HCT116 (cell line): ENCODE measurements at regions not wholly inside any gene's neighbourhood (a gene's known extent, or its start where the extent isn't known, plus 50 kb on each side); places are given as distances from the start of the nearest gene placed in this dataset.

ENCODE experiments used
- ATAC-seq: fragments of 200-7000 bp; cut with Tn5 transposase; 2 replicates; pipeline ENCODE4 v1.9.1; 2020; ENCODE audit warnings: mild to moderate bottlenecking, moderate library complexity
- BruUV-seq: library from RNA; stranded (reverse); fragments of 400-500 nt; replicated peaks from 2 replicates; lab custom pipeline; 2021; lab: Mats Ljungman, UMichigan
- CTCF ChIA-PET: fragments of 300-600 bp; sonication (Branson Sonifier 250); formaldehyde crosslinking; loops from one replicate; lab custom pipeline; 2021; ENCODE audit warnings: antibody characterized with exemption; lab: Charles Lee
- POLR2A ChIA-PET: fragments of 300-600, 350-600 bp; sonication (Branson Sonifier 250); formaldehyde crosslinking; loops from one replicate; lab custom pipeline; 2021; ENCODE audit warnings: antibody characterized with exemption; lab: Charles Lee
- RAD21 ChIA-PET, 2 experiments: fragments of 300-600 bp; sonication (Branson Sonifier 250); formaldehyde crosslinking; loops; one replicate each; lab custom pipeline; 2023; ENCODE audit warnings: low total read pairs in 2 of 2; ENCODE audit not compliant: uncharacterized antibody in 2 of 2, unreplicated experiment in 2 of 2, low non-redundant PET in 1 of 2; lab: Charles Lee
- DNase-seq: peaks from one replicate; pipeline ENCODE4 v3.0.0-alpha.2; 2010; ENCODE audit warnings: low read depth, low spot score
- H2AFZ ChIP-seq: fragments of 200-600 bp; shearing (Covaris generic), sonication (generic); 2 replicates; pipeline ENCODE4 v1.6.1; 2017; ENCODE audit warnings: low read depth, mixed run types, mixed read lengths, antibody characterized with exemption, low read length; ENCODE audit not compliant: poor library complexity, severe bottlenecking
- H3K27ac ChIP-seq: 2 replicates; pipeline ENCODE4 v1.5.1; 2012; ENCODE audit warnings: low read depth, low read length
- H3K27me3 ChIP-seq: fragments of 200-600 bp; sonication (generic); 2 replicates; pipeline ENCODE4 v1.6.1; 2016; ENCODE audit warnings: mixed run types, low read length, mixed read lengths; ENCODE audit not compliant: insufficient read depth
- H3K36me3 ChIP-seq, 2 experiments: fragments of 200-500 bp in 1 of 2; fragments of 200-600 bp in 1 of 2; sonication (Bioruptor generic) in 1 of 2; sonication (generic) in 1 of 2; 2 replicates each; pipeline versions ENCODE4 v1.5.1 to v1.6.1; 2014 to 2016; ENCODE audit warnings: low read length in 2 of 2, inconsistent platforms in 1 of 2, mixed read lengths in 1 of 2, mixed run types in 1 of 2; ENCODE audit not compliant: insufficient read depth in 2 of 2, control insufficient read depth in 1 of 2
- H3K4me1 ChIP-seq, 2 experiments: fragments of 200-600 bp in 1 of 2; sonication (generic) in 1 of 2; 2 replicates each; pipeline versions ENCODE4 v1.5.1 to v1.6.1; 2012 to 2017; ENCODE audit warnings: low read length in 2 of 2, inconsistent platforms in 1 of 2, mild to moderate bottlenecking in 1 of 2, mixed read lengths in 1 of 2, mixed run types in 1 of 2, moderate library complexity in 1 of 2; ENCODE audit not compliant: insufficient read depth in 2 of 2, control insufficient read depth in 1 of 2
- H3K4me2 ChIP-seq: fragments of 200-600 bp; sonication (generic); 2 replicates; pipeline ENCODE4 v1.6.1; 2017; ENCODE audit warnings: mixed run types, low read length, mixed read lengths
- H3K4me3 ChIP-seq, 2 experiments: fragments of 200-600 bp in 1 of 2; sonication (generic) in 1 of 2; replicated peaks in 1 of 2; 2 replicates each; pipeline ENCODE4 v1.5.1; 2011 to 2016; ENCODE audit warnings: low read length in 2 of 2, control low read depth in 1 of 2, low read depth in 1 of 2, mild to moderate bottlenecking in 1 of 2, mixed read lengths in 1 of 2, mixed run types in 1 of 2
- H3K79me2 ChIP-seq: fragments of 200-600 bp; sonication (generic); 2 replicates; pipeline ENCODE4 v1.6.1; 2017; ENCODE audit warnings: mild to moderate bottlenecking, mixed run types, low read length, moderate library complexity, mixed read lengths; ENCODE audit not compliant: insufficient read depth
- H3K9ac ChIP-seq: fragments of 200-600 bp; sonication (generic); 2 replicates; pipeline ENCODE4 v1.6.1; 2016; ENCODE audit warnings: low read length, mixed read lengths
- H3K9me2 ChIP-seq: fragments of 200-600 bp; sonication (generic), shearing (Covaris generic); 2 replicates; pipeline ENCODE4 v1.6.1; 2017; ENCODE audit warnings: mixed run types, mild to moderate bottlenecking, moderate library complexity; ENCODE audit not compliant: insufficient read depth
- H3K9me3 ChIP-seq, 2 experiments: fragments of 200-500 bp in 1 of 2; fragments of 200-600 bp in 1 of 2; sonication (Bioruptor generic) in 1 of 2; sonication (generic) in 1 of 2; 2 replicates each; pipeline ENCODE4 v1.6.1; 2014 to 2017; ENCODE audit warnings: low read length in 2 of 2, mixed read lengths in 2 of 2, inconsistent platforms in 1 of 2, low read depth in 1 of 2, mild to moderate bottlenecking in 1 of 2, mixed run types in 1 of 2, moderate library complexity in 1 of 2; ENCODE audit not compliant: control insufficient read depth in 1 of 2, insufficient read depth in 1 of 2
- H4K20me1 ChIP-seq: fragments of 200-600 bp; sonication (generic), shearing (Covaris generic); 2 replicates; pipeline ENCODE4 v1.6.1; 2017; ENCODE audit warnings: mixed run types, mild to moderate bottlenecking, moderate library complexity; ENCODE audit not compliant: insufficient read depth
- EZH2 ChIP-seq: fragments of 200-600 bp; sonication (generic); IDR thresholded peaks from 2 replicates; pipeline ENCODE4 v1.6.1; 2017; ENCODE audit warnings: antibody characterized with exemption, mixed run types
- EZH2phosphoT487 ChIP-seq: fragments of 200-600 bp; IDR thresholded peaks from 2 replicates; pipeline ENCODE4 v1.6.1; 2018; ENCODE audit warnings: antibody characterized with exemption, borderline replicate concordance
- MAX ChIP-seq: IDR thresholded peaks from 2 replicates; pipeline ENCODE4 v1.6.1; 2012
- POLR2A ChIP-seq: IDR thresholded peaks from 2 replicates; pipeline ENCODE4 v1.7.0; 2011; ENCODE audit warnings: borderline replicate concordance; ENCODE audit not compliant: insufficient read depth, insufficient read length; ENCODE audit errors: extremely low read depth
- RAD21 ChIP-seq: IDR thresholded peaks from 2 replicates; pipeline ENCODE4 v1.6.1; 2012; ENCODE audit warnings: low read depth, mild to moderate bottlenecking
- ZFX ChIP-seq: fragments of 450-650 bp; IDR thresholded peaks from 2 replicates; pipeline ENCODE4 v1.6.1; 2017
- intact Hi-C: fragments of 100-400 bp; cut with micrococcal nuclease; formaldehyde crosslinking; loops from 2 replicates; pipeline ENCODE4 v1.10.0; 2022
- TF ChIP-seq, protein P1 (sequence below): IDR thresholded peaks from 2 replicates; pipeline ENCODE4 v1.6.1; 2012
- TF ChIP-seq, protein P2 (sequence below), 3 experiments: fragments of 200-600 bp in 1 of 3; sonication (generic) in 1 of 3; IDR thresholded peaks in 2 of 3; conservative IDR thresholded peaks in 1 of 3; 2 replicates each; pipeline ENCODE4 v1.5.1; 2012 to 2017; ENCODE audit warnings: low read depth in 2 of 3, low read length in 2 of 3, antibody characterized with exemption in 1 of 3, borderline replicate concordance in 1 of 3, control low read depth in 1 of 3, mild to moderate bottlenecking in 1 of 3, mixed read lengths in 1 of 3, mixed run types in 1 of 3, moderate library complexity in 1 of 3; ENCODE audit not compliant: insufficient read depth in 1 of 3

DNA sequence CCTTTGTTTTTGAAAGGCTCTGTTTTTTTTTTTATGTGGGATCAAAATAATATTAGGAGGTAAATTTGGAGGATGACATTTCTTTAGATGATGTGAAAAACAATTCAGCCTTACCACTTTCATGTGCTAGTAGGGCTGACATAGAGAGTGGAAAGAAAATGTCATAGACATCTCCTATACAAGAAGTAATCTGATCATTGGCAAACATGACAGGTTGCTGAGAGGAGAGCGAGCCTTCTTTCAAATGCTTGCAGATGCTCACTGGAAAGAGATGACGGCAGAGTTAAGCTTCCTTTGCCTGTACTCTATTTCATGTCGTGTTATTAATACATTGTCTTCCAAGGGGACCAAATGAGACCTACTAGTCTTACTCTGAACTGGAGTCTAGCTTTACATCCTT, 160.1 kb upstream of the DAP start:
- ATAC-seq = no peak
- TF ChIP-seq EZH2phosphoT487 = no peak
- TF ChIP-seq, all 23 proteins: peak for 0
- no peaks in the 10 kb centered on the region for H3K9me2 ChIP-seq
- no peak overlapping the region for H3K27ac ChIP-seq
- RAD21 ChIA-PET = no interaction called here
- H2AFZ ChIP-seq = no peak overlapping the region
- no peaks in the 10 kb centered on the region for H3K36me3 ChIP-seq
- POLR2A ChIA-PET = no interaction called here
- CTCF ChIA-PET = no interaction called here
- no peaks in the 10 kb centered on the region for H3K79me2 ChIP-seq
- H3K4me3 ChIP-seq = no peak overlapping the region
- no peak overlapping the region for H3K4me2 ChIP-seq
- no peaks in the 10 kb centered on the region for H3K4me1 ChIP-seq
- H3K27me3 ChIP-seq = peaks cover 17% of the 10 kb centered on the region
- no TSS peak for BruUV-seq
- H3K9ac ChIP-seq = no peak overlapping the region
- intact Hi-C loops = no loop called here
- no peak for DNase-seq
- no peaks in the 10 kb centered on the region for H4K20me1 ChIP-seq
- no peaks in the 10 kb centered on the region for H3K9me3 ChIP-seq

GRCh38 chr5:10920400-10920799, 159.4 kb upstream of the DAP start:
- H3K9me3 ChIP-seq = no peaks in the 10 kb centered on the region
- ATAC-seq (no peak), DNase-seq (no peak)
- no peak overlapping the region for H3K4me2 ChIP-seq
- ChIA-PET RAD21 (no interaction called here), CTCF (no interaction called here), POLR2A (no interaction called here)
- BruUV-seq = no TSS peak
- intact Hi-C loops = no loop called here
- H3K9me2 ChIP-seq = no peaks in the 10 kb centered on the region
- H3K4me1 ChIP-seq = no peaks in the 10 kb centered on the region
- no peaks in the 10 kb centered on the region for H3K36me3 ChIP-seq
- TF ChIP-seq EZH2phosphoT487 (no peak), EZH2 (no peak), MAX (no peak), POLR2A (no peak), ZFX (no peak), RAD21 (no peak)
- TF ChIP-seq, protein P1, sequence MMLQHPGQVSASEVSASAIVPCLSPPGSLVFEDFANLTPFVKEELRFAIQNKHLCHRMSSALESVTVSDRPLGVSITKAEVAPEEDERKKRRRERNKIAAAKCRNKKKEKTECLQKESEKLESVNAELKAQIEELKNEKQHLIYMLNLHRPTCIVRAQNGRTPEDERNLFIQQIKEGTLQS = no peak
- TF ChIP-seq, protein P2, sequence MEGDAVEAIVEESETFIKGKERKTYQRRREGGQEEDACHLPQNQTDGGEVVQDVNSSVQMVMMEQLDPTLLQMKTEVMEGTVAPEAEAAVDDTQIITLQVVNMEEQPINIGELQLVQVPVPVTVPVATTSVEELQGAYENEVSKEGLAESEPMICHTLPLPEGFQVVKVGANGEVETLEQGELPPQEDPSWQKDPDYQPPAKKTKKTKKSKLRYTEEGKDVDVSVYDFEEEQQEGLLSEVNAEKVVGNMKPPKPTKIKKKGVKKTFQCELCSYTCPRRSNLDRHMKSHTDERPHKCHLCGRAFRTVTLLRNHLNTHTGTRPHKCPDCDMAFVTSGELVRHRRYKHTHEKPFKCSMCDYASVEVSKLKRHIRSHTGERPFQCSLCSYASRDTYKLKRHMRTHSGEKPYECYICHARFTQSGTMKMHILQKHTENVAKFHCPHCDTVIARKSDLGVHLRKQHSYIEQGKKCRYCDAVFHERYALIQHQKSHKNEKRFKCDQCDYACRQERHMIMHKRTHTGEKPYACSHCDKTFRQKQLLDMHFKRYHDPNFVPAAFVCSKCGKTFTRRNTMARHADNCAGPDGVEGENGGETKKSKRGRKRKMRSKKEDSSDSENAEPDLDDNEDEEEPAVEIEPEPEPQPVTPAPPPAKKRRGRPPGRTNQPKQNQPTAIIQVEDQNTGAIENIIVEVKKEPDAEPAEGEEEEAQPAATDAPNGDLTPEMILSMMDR (IDR thresholded peaks at IDR 0.05 in 2 of 3, conservative IDR thresholded peaks at IDR 0.05 in 1 of 3; ENCODE audit: borderline replicate concordance in 1 of 3, insufficient read depth in 1 of 3, low read depth in 2 of 3, low read length in 2 of 3) = no peak
- H3K79me2 ChIP-seq = no peaks in the 10 kb centered on the region
- no peak overlapping the region for H3K9ac ChIP-seq
- H4K20me1 ChIP-seq = no peaks in the 10 kb centered on the region
- peaks cover 19% of the 10 kb centered on the region for H3K27me3 ChIP-seq
- no peak overlapping the region for H2AFZ ChIP-seq
- no peak overlapping the region for H3K4me3 ChIP-seq
- no peak overlapping the region for H3K27ac ChIP-seq
